Activated T-cell treated with anti-CD3 and anti-CD28 coated beads for 24 hours (primary cell): ENCODE measurements at regions not wholly inside any gene's neighbourhood (a gene's known extent, or its start where the extent isn't known, plus 50 kb on each side); places are given as distances from the start of the nearest gene placed in this dataset.

Experiments used
- DNase-seq: peaks from one replicate; pipeline ENCODE4 v3.0.0-alpha.2; 2020; ENCODE audit warnings: low read depth

DNA sequence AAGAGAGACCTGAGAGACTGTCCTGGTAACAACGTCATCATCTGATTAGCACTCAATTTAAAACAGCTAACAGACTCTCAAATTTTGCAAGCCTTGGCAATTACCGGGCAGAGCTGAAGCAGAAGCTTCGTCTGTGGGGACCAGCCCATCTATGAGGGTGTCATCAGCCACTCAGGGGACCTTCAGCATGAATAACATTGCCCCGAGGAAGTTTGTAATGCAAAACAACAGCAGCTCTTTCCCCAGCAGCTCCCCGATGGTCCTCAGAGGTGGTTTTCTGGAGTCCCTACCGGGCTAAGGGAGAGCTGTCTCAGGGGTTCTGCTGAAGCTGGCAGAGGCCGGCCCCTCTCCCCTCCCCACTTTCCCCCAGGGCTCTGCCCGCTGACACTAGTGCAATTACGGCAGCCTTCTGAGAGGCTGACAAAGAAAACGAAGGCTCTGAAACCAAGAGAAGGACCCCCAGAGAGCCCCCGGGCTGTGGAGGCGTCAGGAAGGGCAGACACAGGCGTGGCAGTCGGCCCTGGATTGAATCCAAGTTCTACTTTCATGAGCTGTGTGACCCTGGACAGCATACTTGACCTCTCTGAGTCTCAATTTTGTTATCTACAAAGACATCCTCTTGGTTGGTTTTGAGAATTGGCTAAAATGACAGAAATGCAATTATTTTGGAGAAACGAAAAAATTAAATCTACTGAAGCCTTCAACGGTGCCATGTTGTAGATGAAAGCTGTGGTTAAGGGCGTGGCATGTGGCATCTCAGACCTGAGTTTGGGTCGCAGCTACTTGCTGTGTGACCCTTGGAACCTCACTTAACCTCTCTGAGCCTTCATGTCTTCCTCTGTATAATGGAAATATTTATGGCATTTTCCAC, 102.1 kb upstream of the TLE3 start:
- DNase-seq, result no peak

DNA sequence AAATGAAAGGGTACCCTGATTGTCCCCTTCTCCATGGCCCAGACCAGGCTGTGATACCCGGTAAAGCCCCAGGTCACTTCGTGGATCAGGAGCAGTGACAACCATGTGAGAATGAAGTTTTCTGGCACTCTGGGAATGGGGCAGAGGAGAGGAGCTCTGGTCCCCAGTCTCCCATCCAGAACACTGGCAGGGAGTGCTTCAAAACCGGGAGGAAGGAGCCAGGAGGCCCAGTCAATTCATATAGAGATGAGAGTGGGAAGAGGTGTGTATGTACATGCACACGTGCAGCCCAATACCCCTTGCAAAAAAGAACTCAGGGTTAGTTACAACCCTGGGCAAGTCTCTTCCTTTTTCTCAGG, 101.4 kb upstream of the TLE3 start:
- DNase-seq, result no peak

DNA sequence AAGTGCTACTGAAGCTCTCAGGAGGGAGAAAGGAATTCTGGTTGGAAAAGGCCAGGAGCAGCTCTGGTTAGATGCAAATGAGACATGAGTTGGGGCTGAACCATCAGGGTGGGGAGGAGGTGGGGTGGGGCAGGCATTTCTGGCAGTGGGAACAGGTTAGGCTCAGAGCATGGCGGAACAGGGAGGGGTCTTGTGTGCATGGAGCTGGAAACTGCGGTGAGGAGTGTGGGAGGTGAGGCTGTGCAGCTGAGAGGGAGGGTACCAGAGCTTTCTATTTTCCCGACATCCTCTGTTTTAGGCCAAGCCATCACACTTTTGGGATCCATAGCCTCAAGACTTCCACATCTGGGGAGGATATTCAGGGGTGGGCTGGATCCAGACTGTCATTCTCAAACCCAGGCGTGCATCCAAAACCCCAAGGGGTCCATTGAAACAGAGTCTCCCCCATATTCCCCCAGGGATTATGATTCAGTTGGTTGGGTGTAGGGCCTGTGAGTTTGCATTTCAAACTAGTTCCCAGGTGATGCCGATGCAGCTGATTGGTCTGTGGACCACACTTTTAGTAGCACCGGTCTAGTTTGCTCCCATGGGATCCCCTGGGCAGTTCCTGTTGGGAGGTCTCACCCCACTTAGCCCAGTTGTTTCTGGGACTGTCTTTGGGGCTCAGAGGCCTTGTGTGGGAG, 100.9 kb upstream of the TLE3 start:
- no peak for DNase-seq

GRCh38 chr15:70197945-70198361, 100.2 kb upstream of the TLE3 start:
- DNase-seq, result no peak

DNA sequence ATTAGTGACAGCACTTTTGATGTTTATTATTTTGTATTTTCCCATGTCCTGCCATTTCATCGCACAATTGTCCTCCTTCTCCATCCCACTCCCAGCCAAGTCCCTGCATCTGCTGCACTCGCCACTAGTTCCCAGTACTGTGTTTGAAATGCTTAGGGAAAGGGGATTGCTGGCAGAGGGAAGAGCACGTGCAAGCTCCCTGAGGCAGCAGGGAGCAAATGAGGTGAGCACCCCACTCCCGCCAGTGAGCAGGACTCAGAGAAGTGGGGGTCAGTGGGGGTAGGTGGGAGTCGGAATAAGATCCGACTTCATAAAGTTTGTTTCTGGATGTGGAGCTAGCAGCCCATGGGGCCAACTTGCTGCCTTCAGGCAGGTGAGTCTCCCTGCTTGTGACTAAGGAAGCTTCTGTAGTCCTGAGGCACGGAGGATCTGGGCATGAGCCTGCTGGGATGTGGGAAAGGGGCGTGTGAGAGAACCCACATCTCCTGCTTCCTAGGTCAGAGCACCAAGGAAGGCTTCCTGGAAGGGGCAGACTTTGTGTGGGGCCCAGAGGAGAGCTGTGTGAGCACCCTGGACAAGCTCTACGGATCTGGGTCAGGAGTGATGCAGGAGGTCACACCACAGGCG, 99.7 kb upstream of the TLE3 start:
- DNase-seq, result no peak

- DNase-seq, result peak; percentile 36
Measured at GRCh38 chr15:70196372-70197316, 98.9 kb upstream of the TLE3 start.

GRCh38 chr15:70195587-70196305, 98.0 kb upstream of the TLE3 start:
- DNase-seq, result no peak

- DNase-seq, result no peak
Measured at GRCh38 chr15:70195171-70195570, 97.5 kb upstream of the TLE3 start.

GRCh38 chr15:70194266-70194665, 96.5 kb upstream of the TLE3 start:
- DNase-seq, result no peak

DNA sequence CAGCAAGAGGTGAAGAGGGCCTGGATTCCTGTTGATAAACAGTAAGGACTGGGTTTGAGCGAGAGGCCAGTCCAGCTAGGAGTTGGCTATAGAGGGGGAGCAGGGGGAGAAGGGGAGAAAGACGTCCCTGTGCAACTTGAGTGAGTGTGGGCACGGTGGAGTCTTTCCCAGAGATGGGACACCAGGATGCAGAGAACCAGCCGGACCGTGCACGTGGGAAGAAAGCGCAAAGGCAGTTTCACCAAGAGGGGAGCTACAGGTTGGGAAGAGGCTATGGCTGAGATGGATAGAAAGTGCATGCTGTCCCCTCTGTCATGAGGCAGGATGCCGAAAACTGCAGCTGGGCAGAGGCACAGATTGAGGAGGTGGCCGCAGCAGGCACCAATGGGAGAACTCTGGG, 96.0 kb upstream of the TLE3 start:
- no peak for DNase-seq

DNA sequence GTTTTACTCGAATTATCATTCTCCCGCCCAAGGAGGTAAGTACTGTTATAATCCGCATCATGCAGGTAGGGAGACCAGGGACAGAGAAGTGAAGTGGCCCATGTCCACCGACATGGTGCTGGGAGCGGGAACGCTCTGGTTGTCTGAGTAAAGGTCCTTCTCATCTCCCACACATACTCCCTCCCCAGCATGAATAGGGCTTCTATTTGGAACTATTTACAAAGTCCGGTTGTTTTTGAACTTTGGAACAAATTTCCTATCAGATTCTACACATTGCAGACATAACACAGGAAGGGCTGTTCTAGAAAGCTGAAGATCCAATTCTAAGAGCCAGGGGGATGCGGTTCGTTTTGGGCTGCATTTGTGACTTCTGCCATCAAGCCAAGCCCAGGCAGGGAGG, 94.8 kb upstream of the TLE3 start:
- DNase-seq, result no peak

- no peak for DNase-seq
Measured at GRCh38 chr15:70192041-70192440, 94.3 kb upstream of the TLE3 start.

GRCh38 chr15:70190965-70191364, 93.2 kb upstream of the TLE3 start:
- DNase-seq, result no peak

- DNase-seq, result no peak
Measured at GRCh38 chr15:70189826-70190695, 92.3 kb upstream of the TLE3 start.

- DNase-seq, result no peak
Measured at GRCh38 chr15:70188286-70188685, 90.6 kb upstream of the TLE3 start.

GRCh38 chr15:70187331-70187730, 89.6 kb upstream of the TLE3 start:
- DNase-seq, result no peak

- DNase-seq, result no peak
Measured at GRCh38 chr15:70186152-70186551, 88.4 kb upstream of the TLE3 start.

DNA sequence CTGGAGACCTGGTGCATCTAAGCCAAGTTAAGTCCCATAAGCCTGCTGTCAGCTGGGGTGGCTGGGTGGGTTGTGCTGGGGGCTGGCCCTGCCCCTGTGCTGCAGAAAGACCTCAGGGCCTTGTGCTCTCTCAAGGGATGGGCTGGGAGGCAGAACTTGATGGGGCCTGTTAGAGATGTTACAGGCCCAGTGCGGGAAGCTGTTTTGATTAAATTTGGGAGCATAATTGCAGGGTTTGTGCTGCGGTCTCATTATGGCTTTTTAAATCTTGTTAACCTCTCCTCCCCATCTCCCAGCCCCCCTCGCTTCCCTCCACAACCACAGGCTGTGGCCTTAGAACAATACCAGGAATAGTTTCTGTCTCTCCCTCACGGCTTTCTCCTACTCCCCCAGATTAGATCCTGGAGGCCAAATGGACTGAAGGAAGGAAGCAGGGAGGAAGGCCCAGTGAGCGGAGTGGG, 87.6 kb upstream of the TLE3 start:
- DNase-seq, result no peak

DNA sequence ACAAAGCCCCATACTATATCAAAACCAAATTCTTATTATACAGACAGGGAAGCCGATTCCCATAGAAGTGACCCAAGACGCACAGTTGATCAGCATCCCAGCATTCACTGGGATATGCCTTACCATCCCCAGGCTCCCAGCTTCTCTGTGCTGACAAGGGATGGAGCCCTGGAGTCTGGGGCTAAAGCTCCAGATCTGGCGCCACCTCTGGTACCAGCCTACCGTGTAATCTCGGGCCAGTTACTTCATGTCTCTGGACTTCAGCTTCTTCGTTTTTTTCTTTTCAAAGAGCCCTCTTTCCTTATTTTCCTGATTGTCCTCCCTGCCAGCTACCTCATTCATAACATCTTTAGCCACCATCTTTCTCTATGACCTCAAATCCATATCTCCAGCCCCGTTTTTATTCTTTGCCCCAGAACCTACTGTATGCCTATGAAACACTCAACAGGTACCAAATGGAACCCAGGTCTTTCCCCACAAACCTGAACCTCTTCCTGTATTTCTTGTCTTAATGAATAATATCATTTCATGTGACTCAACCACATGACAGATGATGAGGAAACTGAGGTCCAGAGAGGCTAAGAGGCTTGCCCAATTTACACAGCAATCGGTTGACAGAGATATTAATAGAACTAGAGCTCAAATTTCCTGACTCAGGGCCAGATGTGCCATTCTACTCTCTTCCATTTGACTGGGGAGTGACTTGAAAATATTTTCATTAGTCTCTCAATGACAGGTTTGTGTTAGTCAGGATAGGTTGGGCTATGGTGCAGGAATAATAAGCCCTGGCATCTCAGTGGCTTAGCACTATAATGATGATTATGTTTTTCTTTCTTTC, 85.4 kb upstream of the TLE3 start:
- DNase-seq, result no peak
